ENCODE measurements at regions not wholly inside any gene's neighbourhood (a gene's known extent, or its start where the extent isn't known, plus 50 kb on each side); places are given as distances from the start of the nearest gene placed in this dataset.

DNA sequence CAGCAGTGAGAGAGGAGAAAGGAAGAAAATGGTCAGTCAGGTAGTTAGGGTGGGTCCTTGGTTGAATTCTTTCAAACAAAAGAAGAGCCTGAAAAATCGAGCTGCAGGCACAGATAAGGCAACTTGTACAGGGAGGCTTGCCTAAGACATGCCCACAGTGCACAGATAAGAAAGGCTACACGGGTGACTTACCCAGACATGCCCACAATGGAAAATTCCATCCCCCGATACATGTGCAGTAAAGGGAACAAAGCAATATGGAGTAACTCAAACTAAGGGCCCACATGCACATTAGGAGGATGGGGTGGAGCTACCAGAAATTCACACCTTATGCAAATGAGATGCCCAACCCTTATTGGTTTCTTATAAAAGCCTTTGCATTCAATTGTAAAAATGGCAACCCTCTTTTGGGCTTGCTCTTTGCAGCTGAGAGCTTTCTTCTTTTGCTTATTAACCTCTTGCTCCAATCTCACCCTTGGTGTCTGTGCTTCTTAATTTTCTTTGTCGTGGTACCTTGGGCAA lies 110.3 kb upstream of the RMP24 start:
- TF ChIP-seq CTCF (IDR thresholded peaks at IDR 0.05) (no peak), POLR2A (IDR thresholded peaks at IDR 0.05) (no peak)

All from adrenal gland (tissue), 5 donors.